CD4-positive, alpha-beta memory T cell (primary cell): ENCODE measurements at regions not wholly inside any gene's neighbourhood (a gene's known extent, or its start where the extent isn't known, plus 50 kb on each side); places are given as distances from the start of the nearest gene placed in this dataset.
"Not testable (repeated sequence)": the region's sequence is repeated elsewhere in the genome, so short reads cannot be mapped to it uniquely, and the experiment has no call there.

Experiments used
- CTCF ChIA-PET: fragments of 350-600 bp; sonication (Branson Sonifier 250); formaldehyde crosslinking; loops from one replicate; lab custom pipeline; 2021; ENCODE audit warnings: inconsistent platforms; ENCODE audit not compliant: partially characterized antibody; lab: Charles Lee
- POLR2A ChIA-PET: fragments of 350-600 bp; sonication (Branson Sonifier 250); formaldehyde crosslinking; loops from one replicate; lab custom pipeline; 2021; ENCODE audit not compliant: partially characterized antibody; lab: Charles Lee
- DNase-seq, 5 donors: peaks; one replicate each; pipeline versions ENCODE4 v3.0.0 to v3.0.0-alpha.2; 2020 to 2022; ENCODE audit warnings: mixed read lengths in 1 of 5
- H3K27ac ChIP-seq: one replicate; pipeline ENCODE4 v1.7.0; 2013; ENCODE audit warnings: low read depth, low read length
- H3K27me3 ChIP-seq: 2 replicates; pipeline ENCODE4 v1.7.0; 2013; ENCODE audit warnings: mild to moderate bottlenecking, low read length, moderate library complexity; ENCODE audit not compliant: insufficient read depth
- H3K36me3 ChIP-seq: 2 replicates; pipeline ENCODE4 v1.7.0; 2013; ENCODE audit warnings: mild to moderate bottlenecking, low read length, moderate library complexity; ENCODE audit not compliant: insufficient read depth
- H3K4me1 ChIP-seq: 2 replicates; pipeline ENCODE4 v1.7.0; 2013; ENCODE audit warnings: mild to moderate bottlenecking, low read length, moderate library complexity; ENCODE audit not compliant: insufficient read depth
- H3K4me3 ChIP-seq, 2 donors: one replicate each; pipeline ENCODE4 v1.7.0; 2013; ENCODE audit warnings: low read length in 2 of 2, mild to moderate bottlenecking in 1 of 2
- H3K9me3 ChIP-seq, 2 donors: one replicate each; pipeline ENCODE4 v1.7.0; 2013; ENCODE audit warnings: low read length in 2 of 2, control low read depth in 1 of 2; ENCODE audit not compliant: control insufficient read depth in 1 of 2
- H3K27ac Mint-ChIP-seq, 7 donors: one replicate each; pipeline ENCODE4 v1.8.0; 2020 to 2021; ENCODE audit warnings: mixed read lengths in 7 of 7, mild to moderate bottlenecking in 6 of 7, inconsistent platforms in 3 of 7, moderate library complexity in 3 of 7
- H3K27me3 Mint-ChIP-seq, 2 donors: one replicate each; pipeline ENCODE4 v1.8.0; 2020 to 2021; ENCODE audit warnings: mixed read lengths in 2 of 2
- H3K36me3 Mint-ChIP-seq, 2 donors: one replicate each; pipeline ENCODE4 v1.8.0; 2020 to 2021; ENCODE audit warnings: mixed read lengths in 2 of 2, inconsistent platforms in 1 of 2, mild to moderate bottlenecking in 1 of 2
- H3K4me1 Mint-ChIP-seq, 4 donors: one replicate each; pipeline ENCODE4 v1.8.0; 2020 to 2021; ENCODE audit warnings: mixed read lengths in 4 of 4, mild to moderate bottlenecking in 1 of 4
- H3K4me3 Mint-ChIP-seq, 8 donors: one replicate each; pipeline ENCODE4 v1.8.0; 2020 to 2021; ENCODE audit warnings: mixed read lengths in 8 of 8, mild to moderate bottlenecking in 7 of 8, moderate library complexity in 6 of 8, inconsistent platforms in 3 of 8
- H3K9me3 Mint-ChIP-seq, 8 donors: one replicate each; pipeline ENCODE4 v1.8.0; 2020 to 2021; ENCODE audit warnings: mixed read lengths in 8 of 8, mild to moderate bottlenecking in 5 of 8, inconsistent platforms in 3 of 8, moderate library complexity in 1 of 8
- intact Hi-C: fragments of 100-400 bp; cut with micrococcal nuclease; formaldehyde crosslinking; loops from one replicate; pipeline ENCODE4 v1.15.1; 2023

DNA sequence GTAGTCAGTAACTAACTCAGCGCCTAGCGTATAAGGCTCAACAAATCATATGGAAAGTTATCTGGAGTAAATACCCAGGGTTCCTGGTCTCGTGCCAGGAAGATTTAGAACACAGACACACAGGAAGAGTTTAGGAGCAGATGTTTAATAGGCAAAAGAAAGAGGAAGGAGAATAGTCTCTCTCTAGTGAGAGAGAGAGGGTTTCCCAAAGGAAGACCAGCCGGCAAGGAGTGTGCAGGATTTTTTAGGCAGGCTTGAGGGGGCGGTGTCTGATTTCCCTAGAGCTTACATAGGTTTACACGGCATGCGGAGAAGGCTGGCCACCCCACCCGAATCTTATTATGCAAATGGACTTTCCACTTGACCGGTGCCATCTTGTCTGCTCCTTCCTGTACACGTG lies 284.0 kb upstream of the FRG1 start:
- Histone ChIP-seq H3K4me1 (no peaks in the 10 kb centered on the region), H3K36me3 (no peaks in the 10 kb centered on the region), H3K27ac (no peak overlapping the region), H3K27me3 (no peaks in the 10 kb centered on the region), H3K9me3 (no peaks in the 10 kb centered on the region), H3K4me3 (no peak overlapping the region)
- no peak for DNase-seq
- Mint-ChIP-seq H3K9me3 (peaks cover 0 to 2% (median 0%) of the 10 kb centered on the region in 8 donors), H3K4me3 (no peak overlapping the region), H3K27me3 (no peaks in the 10 kb centered on the region), H3K27ac (no peak overlapping the region), H3K36me3 (no peaks in the 10 kb centered on the region), H3K4me1 (no peaks in the 10 kb centered on the region)
- ChIA-PET CTCF (no interaction called here), POLR2A (no interaction called here)
- intact Hi-C loops = no loop called here

DNA sequence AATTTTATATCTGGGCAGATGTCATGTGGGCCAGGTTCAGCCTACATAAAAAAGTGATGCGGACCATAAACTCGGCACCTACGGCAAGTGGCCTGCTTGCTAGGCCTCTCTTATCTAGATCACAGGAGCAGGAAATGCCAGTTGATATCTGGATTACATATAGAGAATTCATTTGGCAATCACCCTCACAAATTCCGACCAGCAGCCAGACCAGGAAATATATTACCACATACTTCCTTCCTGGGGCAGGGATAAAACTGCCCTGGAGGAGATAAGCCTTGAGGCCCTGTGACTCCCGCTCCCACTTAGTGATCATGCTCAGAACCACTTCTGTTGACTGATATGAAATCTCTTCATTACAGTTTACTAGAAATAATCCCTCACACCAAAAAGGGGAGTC lies 282.4 kb upstream of the FRG1 start:
- DNase-seq, H3K4me1 Mint-ChIP-seq: not testable (repeated sequence)

DNA sequence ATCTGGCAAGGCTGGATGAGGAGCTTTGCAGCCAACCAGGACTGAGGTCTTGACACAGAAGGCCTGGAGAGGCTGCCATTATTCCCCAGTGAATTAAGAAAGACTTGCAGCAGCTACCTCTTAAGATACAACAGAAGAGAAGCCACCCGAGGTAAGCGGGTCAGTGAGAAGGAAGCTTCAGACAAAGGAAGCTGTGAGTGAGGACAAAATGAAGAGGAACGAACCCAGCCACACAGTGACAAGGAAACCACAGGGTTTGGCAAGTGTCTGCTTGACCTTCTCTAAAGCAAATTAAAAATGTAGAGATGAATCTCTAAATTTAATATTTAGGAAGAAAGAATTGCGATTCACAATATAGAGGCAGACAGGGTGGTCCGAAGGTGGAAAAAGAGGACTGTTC lies 281.8 kb upstream of the FRG1 start:
- H3K4me3 ChIP-seq, H3K4me1 Mint-ChIP-seq, H3K4me1 ChIP-seq, H3K4me3 Mint-ChIP-seq, H3K27me3 Mint-ChIP-seq, H3K27ac ChIP-seq, H3K27ac Mint-ChIP-seq, H3K36me3 ChIP-seq, CTCF ChIA-PET, H3K27me3 ChIP-seq, DNase-seq, H3K9me3 Mint-ChIP-seq, POLR2A ChIA-PET, intact Hi-C loops, H3K9me3 ChIP-seq, H3K36me3 Mint-ChIP-seq: not testable (repeated sequence)

More for the DNA sequence above, 282.4 kb upstream of the FRG1 start:
- H3K36me3 ChIP-seq, CTCF ChIA-PET, H3K27me3 Mint-ChIP-seq, POLR2A ChIA-PET, H3K9me3 Mint-ChIP-seq, H3K27ac Mint-ChIP-seq, intact Hi-C loops, H3K27ac ChIP-seq, H3K9me3 ChIP-seq, H3K27me3 ChIP-seq, H3K36me3 Mint-ChIP-seq, H3K4me1 ChIP-seq, H3K4me3 ChIP-seq, H3K4me3 Mint-ChIP-seq: not testable (repeated sequence)

- CTCF ChIA-PET = no interaction called here
- Histone ChIP-seq H3K27me3 (no peaks in the 10 kb centered on the region), H3K4me3 (no peak overlapping the region), H3K4me1 (no peaks in the 10 kb centered on the region), H3K9me3 (no peaks in the 10 kb centered on the region), H3K36me3 (no peaks in the 10 kb centered on the region), H3K27ac (no peak overlapping the region)
- no peaks in the 10 kb centered on the region for H3K4me1 Mint-ChIP-seq
- no peaks in the 10 kb centered on the region for H3K36me3 Mint-ChIP-seq
- no peak overlapping the region for H3K27ac Mint-ChIP-seq
- H3K4me3 Mint-ChIP-seq = no peak overlapping the region
- no peak for DNase-seq
- intact Hi-C loops = no loop called here
- POLR2A ChIA-PET = no interaction called here
- H3K27me3 Mint-ChIP-seq = no peaks in the 10 kb centered on the region
- peaks cover 0 to 2% (median under 1%) of the 10 kb centered on the region in 8 donors for H3K9me3 Mint-ChIP-seq
Measured at GRCh38 chr4:189659287-189659686, 281.4 kb upstream of the FRG1 start.

DNA sequence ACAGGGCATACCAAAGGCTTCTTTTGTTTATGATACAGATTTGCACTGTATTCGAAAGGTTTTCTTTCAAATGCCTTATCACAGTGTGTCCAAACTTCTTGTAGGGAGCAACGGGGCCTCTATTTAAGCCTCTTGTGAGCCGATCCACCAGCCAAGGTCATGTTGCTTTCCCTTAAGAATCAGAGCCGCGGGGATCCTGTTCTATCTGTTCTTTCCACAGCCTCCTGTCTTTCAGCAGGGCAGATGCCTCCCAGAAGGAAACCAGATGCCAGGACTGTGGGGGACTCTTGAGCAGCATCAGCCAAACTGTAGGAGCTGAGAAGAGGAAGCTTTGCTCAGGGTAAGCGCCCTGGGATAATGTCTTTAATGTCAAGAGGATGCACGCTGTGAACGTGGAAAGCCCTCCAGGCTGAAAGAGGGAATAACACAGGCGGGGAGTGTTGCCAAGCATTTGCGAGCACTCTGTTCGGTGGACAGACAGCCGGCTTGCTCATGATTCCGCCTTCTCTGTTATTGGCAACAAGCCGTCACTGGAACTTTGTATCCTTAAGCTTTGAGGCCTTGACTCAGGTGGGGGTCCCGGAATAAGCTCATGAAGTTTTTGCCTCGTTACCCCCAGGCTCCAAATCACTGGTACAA lies 279.8 kb upstream of the FRG1 start:
- Histone ChIP-seq H3K36me3 (no peaks in the 10 kb centered on the region), H3K4me3 (no peak overlapping the region), H3K27me3 (no peaks in the 10 kb centered on the region), H3K9me3 (no peaks in the 10 kb centered on the region), H3K4me1 (no peaks in the 10 kb centered on the region), H3K27ac (no peak overlapping the region)
- POLR2A ChIA-PET = no interaction called here
- Mint-ChIP-seq H3K36me3 (no peaks in the 10 kb centered on the region), H3K4me3 (no peak overlapping the region), H3K27ac (no peak overlapping the region), H3K9me3 (peaks cover 0 to 2% (median under 1%) of the 10 kb centered on the region in 8 donors), H3K4me1 (no peaks in the 10 kb centered on the region), H3K27me3 (no peaks in the 10 kb centered on the region)
- no peak for DNase-seq
- CTCF ChIA-PET = no interaction called here
- intact Hi-C loops = no loop called here

- no peak overlapping the region for H3K4me3 Mint-ChIP-seq
- H3K27me3 Mint-ChIP-seq = no peaks in the 10 kb centered on the region
- intact Hi-C loops = no loop called here
- no peaks in the 10 kb centered on the region for H3K27me3 ChIP-seq
- no peak overlapping the region for H3K27ac Mint-ChIP-seq
- no peaks in the 10 kb centered on the region for H3K4me1 ChIP-seq
- H3K9me3 Mint-ChIP-seq = peaks cover 0 to 1% (median 0%) of the 10 kb centered on the region in 8 donors
- H3K9me3 ChIP-seq = no peaks in the 10 kb centered on the region
- no peak for DNase-seq
- CTCF ChIA-PET = no interaction called here
- H3K36me3 ChIP-seq = no peaks in the 10 kb centered on the region
- H3K36me3 Mint-ChIP-seq = no peaks in the 10 kb centered on the region
- H3K4me3 ChIP-seq = no peak overlapping the region
- H3K27ac ChIP-seq = no peak overlapping the region
- H3K4me1 Mint-ChIP-seq = no peaks in the 10 kb centered on the region
- POLR2A ChIA-PET = no interaction called here
Measured at GRCh38 chr4:189664693-189665250, 275.9 kb upstream of the FRG1 start.

DNA sequence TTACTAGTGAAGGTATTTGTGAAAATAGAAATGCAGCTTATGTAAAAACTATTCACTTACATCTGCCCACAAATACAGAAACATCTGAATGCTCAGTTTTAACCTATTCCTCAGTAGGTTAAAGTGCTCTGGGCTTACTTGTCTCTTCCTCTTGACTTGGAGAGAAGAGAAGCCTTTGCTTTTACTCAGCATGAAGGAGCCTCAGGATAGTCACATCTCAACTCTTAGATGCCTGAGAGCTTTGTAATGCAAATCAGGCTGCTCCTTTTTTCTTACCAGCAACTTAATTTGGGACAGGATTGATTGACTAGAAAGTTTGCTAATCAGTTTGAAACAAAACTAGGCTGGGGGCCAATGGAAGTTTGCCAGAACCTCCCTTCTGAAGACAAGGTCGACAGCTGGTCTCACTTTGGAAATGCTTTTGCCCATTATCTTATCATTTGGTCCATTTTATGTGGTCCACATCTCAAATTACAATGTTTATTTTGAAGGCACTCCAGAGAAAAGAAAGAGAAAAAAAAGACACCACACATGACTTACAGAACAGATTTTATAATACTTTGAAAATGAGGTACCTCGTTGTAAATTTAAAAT lies 274.9 kb upstream of the FRG1 start:
- H3K27ac ChIP-seq, H3K4me3 ChIP-seq, H3K27me3 Mint-ChIP-seq, H3K36me3 ChIP-seq, H3K27ac Mint-ChIP-seq, CTCF ChIA-PET, H3K4me1 ChIP-seq, POLR2A ChIA-PET, intact Hi-C loops, H3K27me3 ChIP-seq, H3K9me3 ChIP-seq, DNase-seq, H3K4me1 Mint-ChIP-seq, H3K36me3 Mint-ChIP-seq, H3K4me3 Mint-ChIP-seq, H3K9me3 Mint-ChIP-seq: not testable (repeated sequence)
